Astrocyte (in vitro differentiated cells and primary cell): ENCODE measurements at regions not wholly inside any gene's neighbourhood (a gene's known extent, or its start where the extent isn't known, plus 50 kb on each side); places are given as distances from the start of the nearest gene placed in this dataset.
"Not testable (repeated sequence)": the region's sequence is repeated elsewhere in the genome, so short reads cannot be mapped to it uniquely, and the experiment has no call there.

Experiments
- DNase-seq: peaks from one replicate; pipeline ENCODE4 v3.0.0-alpha.2; 2010; ENCODE audit warnings: low read depth
- FAIRE-seq: peaks from 2 replicates; lab custom pipeline; 2011; peaks lifted over from hg19 to GRCh38; lab: Jason Lieb, UNC
- H2AFZ ChIP-seq: 2 replicates; pipeline ENCODE4 v1.6.0; 2012; ENCODE audit warnings: low read depth, low read length, inconsistent platforms
- H3K27ac ChIP-seq: 2 replicates; pipeline ENCODE4 v1.5.1; 2011; ENCODE audit warnings: low read depth, low read length, inconsistent platforms
- H3K27me3 ChIP-seq: 2 replicates; pipeline ENCODE4 v1.6.0; 2011; ENCODE audit warnings: low read length, inconsistent platforms; ENCODE audit not compliant: insufficient read depth
- H3K36me3 ChIP-seq: 2 replicates; pipeline ENCODE4 v1.5.1; 2011; ENCODE audit warnings: low read length, inconsistent platforms; ENCODE audit not compliant: insufficient read depth
- H3K4me1 ChIP-seq: 2 replicates; pipeline ENCODE4 v1.5.1; 2011; ENCODE audit warnings: low read length, inconsistent platforms; ENCODE audit not compliant: insufficient read depth
- H3K4me2 ChIP-seq: 2 replicates; pipeline ENCODE4 v1.6.0; 2012; ENCODE audit warnings: low read length, inconsistent platforms
- H3K4me3 ChIP-seq: 2 replicates; pipeline ENCODE4 v1.5.1; 2011; ENCODE audit warnings: low read depth, mild to moderate bottlenecking, low read length, inconsistent platforms; ENCODE audit not compliant: insufficient read depth
- H3K79me2 ChIP-seq: 2 replicates; pipeline ENCODE4 v1.6.0; 2012; ENCODE audit warnings: mild to moderate bottlenecking, low read length, inconsistent platforms; ENCODE audit not compliant: insufficient read depth
- H3K9ac ChIP-seq: 2 replicates; pipeline ENCODE4 v1.6.0; 2012; ENCODE audit warnings: mild to moderate bottlenecking, low read length, inconsistent platforms
- H3K9me3 ChIP-seq: 2 replicates; pipeline ENCODE4 v1.5.1; 2012; ENCODE audit warnings: low read depth, mild to moderate bottlenecking, low read length, inconsistent platforms; ENCODE audit not compliant: insufficient read depth
- H4K20me1 ChIP-seq: 2 replicates; pipeline ENCODE4 v1.6.0; 2012; ENCODE audit warnings: low read length, inconsistent platforms; ENCODE audit not compliant: insufficient read depth
- H3K27ac Mint-ChIP-seq: one replicate; pipeline ENCODE4 v1.8.0; 2021; ENCODE audit warnings: mild to moderate bottlenecking, mixed read lengths; ENCODE audit not compliant: unreplicated experiment
- H3K27me3 Mint-ChIP-seq: one replicate; pipeline ENCODE4 v1.8.0; 2021; ENCODE audit warnings: low read depth, mixed read lengths; ENCODE audit not compliant: unreplicated experiment
- H3K36me3 Mint-ChIP-seq: one replicate; pipeline ENCODE4 v1.8.0; 2021; ENCODE audit warnings: low read depth, mixed read lengths; ENCODE audit not compliant: unreplicated experiment
- H3K4me1 Mint-ChIP-seq: one replicate; pipeline ENCODE4 v1.8.0; 2021; ENCODE audit warnings: low read depth, mixed read lengths; ENCODE audit not compliant: unreplicated experiment
- H3K4me3 Mint-ChIP-seq: one replicate; pipeline ENCODE4 v1.8.0; 2021; ENCODE audit warnings: mild to moderate bottlenecking, moderate library complexity, mixed read lengths; ENCODE audit not compliant: unreplicated experiment
- H3K9me3 Mint-ChIP-seq: one replicate; pipeline ENCODE4 v1.8.0; 2021; ENCODE audit warnings: mild to moderate bottlenecking, mixed read lengths; ENCODE audit not compliant: unreplicated experiment
- CTCF ChIP-seq: IDR thresholded peaks from 2 replicates; pipeline ENCODE4 v1.5.1; 2011; ENCODE audit warnings: low read depth, mild to moderate bottlenecking, inconsistent platforms, low read length, moderate library complexity; ENCODE audit not compliant: insufficient read depth
- EZH2 ChIP-seq: IDR thresholded peaks from 2 replicates; pipeline ENCODE4 v1.6.1; 2012; ENCODE audit warnings: mild to moderate bottlenecking, low read length, inconsistent platforms; ENCODE audit not compliant: insufficient read depth

GRCh38 chr2:234555161-234555560 is 58.3 kb upstream of the ARL4C start:
- no peak overlapping the region for H3K9ac ChIP-seq
- H3K9me3 ChIP-seq, result no peaks in the 10 kb centered on the region
- FAIRE-seq (no peak), DNase-seq (no peak)
- no peak overlapping the region for H3K27ac Mint-ChIP-seq
- no peak overlapping the region for H3K4me2 ChIP-seq
- H4K20me1 ChIP-seq, result no peaks in the 10 kb centered on the region
- peaks cover 2% of the 10 kb centered on the region for H3K36me3 Mint-ChIP-seq
- no peak overlapping the region for H2AFZ ChIP-seq
- H3K4me3 ChIP-seq, result no peak overlapping the region
- H3K36me3 ChIP-seq, result no peaks in the 10 kb centered on the region
- peaks cover 5% of the 10 kb centered on the region for H3K9me3 Mint-ChIP-seq
- H3K27me3 Mint-ChIP-seq, result no peaks in the 10 kb centered on the region
- peaks cover 24% of the 10 kb centered on the region for H3K4me1 Mint-ChIP-seq
- TF ChIP-seq EZH2 (no peak), CTCF (no peak)
- H3K4me1 ChIP-seq, result peaks cover 27% of the 10 kb centered on the region
- H3K27ac ChIP-seq, result no peak overlapping the region
- H3K79me2 ChIP-seq, result no peaks in the 10 kb centered on the region
- no peaks in the 10 kb centered on the region for H3K27me3 ChIP-seq
- no peak overlapping the region for H3K4me3 Mint-ChIP-seq

GRCh38 chr2:234553223-234553622 is 56.3 kb upstream of the ARL4C start:
- not testable (repeated sequence) for H3K27me3 ChIP-seq, H3K27ac Mint-ChIP-seq, H3K4me3 Mint-ChIP-seq, H3K4me2 ChIP-seq, H3K79me2 ChIP-seq, H3K36me3 ChIP-seq, H3K36me3 Mint-ChIP-seq, H3K9me3 ChIP-seq, H3K4me3 ChIP-seq, H4K20me1 ChIP-seq, H3K9ac ChIP-seq, DNase-seq, H2AFZ ChIP-seq, H3K9me3 Mint-ChIP-seq, H3K27ac ChIP-seq, H3K27me3 Mint-ChIP-seq, FAIRE-seq
- H3K4me1 ChIP-seq, result peaks cover 39% of the 10 kb centered on the region
- H3K4me1 Mint-ChIP-seq, result peaks cover 39% of the 10 kb centered on the region

- peak overlapping the region; percentile 41 for H3K9ac ChIP-seq
- peak; percentile 98 for DNase-seq
- peak overlapping the region; percentile 47 for H3K4me2 ChIP-seq
- Mint-ChIP-seq H3K27ac (peak overlapping the region; percentile 90), H3K4me1 (peaks cover 40% of the 10 kb centered on the region), H3K36me3 (peaks cover 2% of the 10 kb centered on the region), H3K4me3 (no peak overlapping the region), H3K9me3 (peaks cover 5% of the 10 kb centered on the region), H3K27me3 (no peaks in the 10 kb centered on the region)
- no peaks in the 10 kb centered on the region for H3K9me3 ChIP-seq
- H3K27me3 ChIP-seq, result no peaks in the 10 kb centered on the region
- no peak for TF ChIP-seq EZH2
- peak; percentile 99 for TF ChIP-seq CTCF
- no peaks in the 10 kb centered on the region for H3K36me3 ChIP-seq
- H3K4me1 ChIP-seq, result peaks cover 24% of the 10 kb centered on the region
- H4K20me1 ChIP-seq, result no peaks in the 10 kb centered on the region
- no peak overlapping the region for H2AFZ ChIP-seq
- no peaks in the 10 kb centered on the region for H3K79me2 ChIP-seq
- FAIRE-seq, result peak; percentile 91
- peak overlapping the region; percentile 53 for H3K27ac ChIP-seq
- H3K4me3 ChIP-seq, result no peak overlapping the region
These were observed 53.7 kb upstream of the ARL4C start for GRCh38 chr2:234550511-234551107.
